ENCODE measurements at regions not wholly inside any gene's neighbourhood (a gene's known extent, or its start where the extent isn't known, plus 50 kb on each side); places are given as distances from the start of the nearest gene placed in this dataset.

- TF ChIP-seq CTCF (IDR thresholded peaks at IDR 0.05; ENCODE audit: low read depth, low read length, missing input control): no peak
- no peak for TF ChIP-seq RAD21 (IDR thresholded peaks at IDR 0.05)
- no peak for TF ChIP-seq RXRA (IDR thresholded peaks at IDR 0.05)
- TF ChIP-seq YY1 (IDR thresholded peaks at IDR 0.05): no peak
- no peak for TF ChIP-seq EGR1 (IDR thresholded peaks at IDR 0.05; ENCODE audit: low read depth in 2 of 2)
- no peak for TF ChIP-seq REST (IDR thresholded peaks at IDR 0.05)
- TF ChIP-seq FOXA1 (IDR thresholded peaks at IDR 0.05): no peak
- TF ChIP-seq MAX (IDR thresholded peaks at IDR 0.05): no peak
Observed at GRCh38 chr2:187988348-187988747, 303.3 kb upstream of the GULP1 start.

All from liver (tissue), 3 donors.